ENCODE measurements at regions not wholly inside any gene's neighbourhood (a gene's known extent, or its start where the extent isn't known, plus 50 kb on each side); places are given as distances from the start of the nearest gene placed in this dataset.

GRCh38 chr1:36570006-36570405, 87.3 kb upstream of the CSF3R start:
- TF ChIP-seq ZNF384 (IDR thresholded peaks at IDR 0.05) (no peak), SP1 (IDR thresholded peaks at IDR 0.05) (no peak), FOXK2 (IDR thresholded peaks at IDR 0.05) (no peak), TARDBP (IDR thresholded peaks at IDR 0.05) (no peak), FOXM1 (IDR thresholded peaks at IDR 0.05; ENCODE audit: borderline replicate concordance) (no peak), PKNOX1 (IDR thresholded peaks at IDR 0.05) (no peak), ELF4 (IDR thresholded peaks at IDR 0.05) (no peak), FOXA1 (IDR thresholded peaks at IDR 0.05) (no peak), SUZ12 (IDR thresholded peaks at IDR 0.05) (no peak), HDGF (IDR thresholded peaks at IDR 0.05; ENCODE audit: borderline replicate concordance) (no peak), CTBP1 (IDR thresholded peaks at IDR 0.05; ENCODE audit: borderline replicate concordance) (no peak)
